HepG2 (cell line): ENCODE measurements at regions not wholly inside any gene's neighbourhood (a gene's known extent, or its start where the extent isn't known, plus 50 kb on each side); places are given as distances from the start of the nearest gene placed in this dataset.

ENCODE experiments used
- ARNT2 ChIP-seq: sonication (generic); formaldehyde crosslinking; IDR thresholded peaks from 2 replicates; pipeline ENCODE4 v1.8.0; 2022; ENCODE audit warnings: mild to moderate bottlenecking, low read depth, missing genetic modification reagents, moderate library complexity
- BRD4 ChIP-seq: sonication (generic); formaldehyde crosslinking; IDR thresholded peaks from 2 replicates; pipeline ENCODE4 v1.4.0; 2020; ENCODE audit warnings: missing genetic modification reagents
- CEBPB ChIP-seq: IDR thresholded peaks from 2 replicates; pipeline ENCODE4 v1.6.1; 2011; ENCODE audit warnings: low read depth, low read length, improper control_type of control experiment, borderline replicate concordance
- CTCF ChIP-seq: sonication (generic); formaldehyde crosslinking; IDR thresholded peaks from 2 replicates; pipeline ENCODE4 v1.5.0; 2020; ENCODE audit warnings: mild to moderate bottlenecking, missing genetic modification reagents, moderate library complexity
- ETV6 ChIP-seq: sonication (generic); formaldehyde crosslinking; conservative IDR thresholded peaks from 2 replicates; pipeline ENCODE4 v1.4.0; 2020; ENCODE audit warnings: missing genetic modification reagents
- MAFK ChIP-seq, 2 experiments: IDR thresholded peaks in 1 of 2; conservative IDR thresholded peaks in 1 of 2; 2 replicates each; pipeline ENCODE4 v1.6.1; 2011; ENCODE audit warnings: improper control_type of control experiment in 2 of 2, low read length in 2 of 2
- RBFOX2 ChIP-seq: fragments of 200-400 bp; formaldehyde crosslinking; IDR thresholded peaks from 2 replicates; pipeline ENCODE4 v1.6.1; 2017; ENCODE audit warnings: low read depth, mild to moderate bottlenecking, low read length
- TAF1 ChIP-seq: sonication (generic); formaldehyde crosslinking; IDR thresholded peaks from 2 replicates; pipeline ENCODE4 v1.4.0; 2020; ENCODE audit warnings: missing genetic modification reagents
- ZSCAN12 ChIP-seq: sonication (generic); formaldehyde crosslinking; IDR thresholded peaks from 2 replicates; pipeline ENCODE4 v1.9.0; 2021; ENCODE audit warnings: mild to moderate bottlenecking, missing genetic modification reagents
- TF ChIP-seq, protein P1 (sequence below): sonication (generic); formaldehyde crosslinking; IDR thresholded peaks from 2 replicates; pipeline ENCODE4 v1.8.1; 2022; ENCODE audit warnings: low read depth, mild to moderate bottlenecking, missing genetic modification reagents

- TF ChIP-seq ZSCAN12 (no peak), BRD4 (CRISPR knock-in tag) (no peak), ETV6 (CRISPR knock-in tag) (no peak), MAFK (conservative IDR thresholded peaks at IDR 0.05 in 1 of 2, IDR thresholded peaks at IDR 0.05 in 1 of 2; ENCODE audit: low read length in 2 of 2) (no peak), ARNT2 (CRISPR knock-in tag) (no peak), RBFOX2 (no peak), CTCF (no peak), CEBPB (no peak), TAF1 (CRISPR knock-in tag) (no peak)
- TF ChIP-seq, protein P1, sequence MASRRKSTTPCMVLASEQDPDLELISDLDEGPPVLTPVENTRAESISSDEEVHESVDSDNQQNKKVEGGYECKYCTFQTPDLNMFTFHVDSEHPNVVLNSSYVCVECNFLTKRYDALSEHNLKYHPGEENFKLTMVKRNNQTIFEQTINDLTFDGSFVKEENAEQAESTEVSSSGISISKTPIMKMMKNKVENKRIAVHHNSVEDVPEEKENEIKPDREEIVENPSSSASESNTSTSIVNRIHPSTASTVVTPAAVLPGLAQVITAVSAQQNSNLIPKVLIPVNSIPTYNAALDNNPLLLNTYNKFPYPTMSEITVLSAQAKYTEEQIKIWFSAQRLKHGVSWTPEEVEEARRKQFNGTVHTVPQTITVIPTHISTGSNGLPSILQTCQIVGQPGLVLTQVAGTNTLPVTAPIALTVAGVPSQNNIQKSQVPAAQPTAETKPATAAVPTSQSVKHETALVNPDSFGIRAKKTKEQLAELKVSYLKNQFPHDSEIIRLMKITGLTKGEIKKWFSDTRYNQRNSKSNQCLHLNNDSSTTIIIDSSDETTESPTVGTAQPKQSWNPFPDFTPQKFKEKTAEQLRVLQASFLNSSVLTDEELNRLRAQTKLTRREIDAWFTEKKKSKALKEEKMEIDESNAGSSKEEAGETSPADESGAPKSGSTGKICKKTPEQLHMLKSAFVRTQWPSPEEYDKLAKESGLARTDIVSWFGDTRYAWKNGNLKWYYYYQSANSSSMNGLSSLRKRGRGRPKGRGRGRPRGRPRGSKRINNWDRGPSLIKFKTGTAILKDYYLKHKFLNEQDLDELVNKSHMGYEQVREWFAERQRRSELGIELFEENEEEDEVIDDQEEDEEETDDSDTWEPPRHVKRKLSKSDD (CRISPR knock-in tag), result no peak
These were observed 620.3 kb upstream of the PLXNA2 start for GRCh38 chr1:208864366-208864965.
